Peyer's patch (tissue), 4 donors: ENCODE measurements at regions not wholly inside any gene's neighbourhood (a gene's known extent, or its start where the extent isn't known, plus 50 kb on each side); places are given as distances from the start of the nearest gene placed in this dataset.

Experiments
- DNase-seq, 3 donors: peaks; one replicate each; pipeline ENCODE4 v3.0.0-alpha.2; 2017 to 2019
- H3K27ac ChIP-seq, 4 donors: fragments of 200-600 bp; sonication (generic); one replicate each; pipeline ENCODE4 v1.5.1; 2016 to 2019
- H3K27me3 ChIP-seq, 2 donors: fragments of 200-600 bp; sonication (generic); one replicate each; pipeline ENCODE4 v1.5.1; 2019
- H3K36me3 ChIP-seq, 3 donors: fragments of 200-600 bp; sonication (generic); one replicate each; pipeline ENCODE4 v1.5.1; 2016 to 2019
- H3K4me1 ChIP-seq, 4 donors: fragments of 200-600 bp; sonication (generic); one replicate each; pipeline ENCODE4 v1.5.1; 2016 to 2019
- H3K4me3 ChIP-seq, 4 donors: fragments of 200-600 bp; sonication (generic); 1 replicate in 3 of 4; 2 replicates in 1 of 4; pipeline ENCODE4 v1.5.1; 2016 to 2019; ENCODE audit warnings: mild to moderate bottlenecking in 1 of 4
- H3K9me3 ChIP-seq, 4 donors: fragments of 200-600 bp; sonication (generic); one replicate each; pipeline ENCODE4 v1.5.1; 2016 to 2019; ENCODE audit warnings: mild to moderate bottlenecking in 1 of 4
- CTCF ChIP-seq, 6 experiments: fragments of 450-650 bp in 4 of 6; fragments of 200-600 bp in 2 of 6; sonication (generic) in 1 of 6; IDR thresholded peaks; one replicate each; pipeline ENCODE4 v1.5.1; 2017 to 2019; ENCODE audit warnings: antibody characterized with exemption in 6 of 6, mild to moderate bottlenecking in 3 of 6, moderate library complexity in 1 of 6
- POLR2A ChIP-seq, 2 donors: fragments of 450-650 bp; IDR thresholded peaks; one replicate each; pipeline ENCODE4 v1.5.1; 2017; ENCODE audit warnings: antibody characterized with exemption in 2 of 2, mild to moderate bottlenecking in 2 of 2, moderate library complexity in 2 of 2

- Histone ChIP-seq H3K4me1 (no peaks in the 10 kb centered on the region), H3K9me3 (no peaks in the 10 kb centered on the region), H3K4me3 (no peak overlapping the region), H3K27ac (no peak overlapping the region), H3K27me3 (no peaks in the 10 kb centered on the region), H3K36me3 (no peaks in the 10 kb centered on the region)
- TF ChIP-seq POLR2A (IDR thresholded peaks at IDR 0.05) (no peak), CTCF (IDR thresholded peaks at IDR 0.05) (no peak)
- DNase-seq, result no peak
Measured at GRCh38 chr9:7403028-7403389, 396.6 kb downstream of the DMAC1 start.

- H3K27me3 ChIP-seq, result no peaks in the 10 kb centered on the region
Measured at GRCh38 chr9:7402334-7403027, 397.1 kb downstream of the DMAC1 start.

GRCh38 chr9:7401116-7401515 is 398.5 kb downstream of the DMAC1 start:
- Histone ChIP-seq H3K36me3 (no peaks in the 10 kb centered on the region), H3K9me3 (no peaks in the 10 kb centered on the region), H3K27ac (no peak overlapping the region), H3K4me3 (no peak overlapping the region), H3K27me3 (no peaks in the 10 kb centered on the region), H3K4me1 (no peaks in the 10 kb centered on the region)
- TF ChIP-seq CTCF (IDR thresholded peaks at IDR 0.05) (no peak), POLR2A (IDR thresholded peaks at IDR 0.05) (no peak)
- DNase-seq, result no peak

More at GRCh38 chr9:7402334-7403027, 397.1 kb downstream of the DMAC1 start:
- Histone ChIP-seq H3K9me3 (no peaks in the 10 kb centered on the region), H3K27ac (no peak overlapping the region), H3K4me1 (no peaks in the 10 kb centered on the region), H3K36me3 (no peaks in the 10 kb centered on the region), H3K4me3 (no peak overlapping the region)
- DNase-seq, result no peak
- no peak for TF ChIP-seq POLR2A (IDR thresholded peaks at IDR 0.05)
- no peak for TF ChIP-seq CTCF (IDR thresholded peaks at IDR 0.05)

- DNase-seq, result no peak
- no peaks in the 10 kb centered on the region for H3K27me3 ChIP-seq
Measured at GRCh38 chr9:7394002-7394774, 405.4 kb downstream of the DMAC1 start.

GRCh38 chr9:7392148-7392547 is 407.4 kb downstream of the DMAC1 start:
- H3K36me3 ChIP-seq, result no peaks in the 10 kb centered on the region
- H3K4me3 ChIP-seq, result no peak overlapping the region
- TF ChIP-seq CTCF (IDR thresholded peaks at IDR 0.05), result no peak
- TF ChIP-seq POLR2A (IDR thresholded peaks at IDR 0.05), result no peak
- no peaks in the 10 kb centered on the region for H3K4me1 ChIP-seq
- H3K9me3 ChIP-seq, result no peaks in the 10 kb centered on the region
- DNase-seq, result no peak
- no peaks in the 10 kb centered on the region for H3K27me3 ChIP-seq
- no peak overlapping the region for H3K27ac ChIP-seq

More at GRCh38 chr9:7394002-7394774, 405.4 kb downstream of the DMAC1 start:
- H3K36me3 ChIP-seq, result no peaks in the 10 kb centered on the region
- H3K9me3 ChIP-seq, result no peaks in the 10 kb centered on the region
- TF ChIP-seq POLR2A (IDR thresholded peaks at IDR 0.05) (no peak), CTCF (IDR thresholded peaks at IDR 0.05) (no peak)
- no peak overlapping the region for H3K27ac ChIP-seq
- H3K4me1 ChIP-seq, result no peaks in the 10 kb centered on the region
- H3K4me3 ChIP-seq, result no peak overlapping the region
